GM18511 (cell line): ENCODE measurements at regions not wholly inside any gene's neighbourhood (a gene's known extent, or its start where the extent isn't known, plus 50 kb on each side); places are given as distances from the start of the nearest gene placed in this dataset.
"Not testable (repeated sequence)": the region's sequence is repeated elsewhere in the genome, so short reads cannot be mapped to it uniquely, and the experiment has no call there.

ENCODE experiments used
- ATAC-seq: cut with Tn5 transposase; IDR thresholded peaks from one replicate; pipeline ENCODE4 v1.9.1; 2021; ENCODE audit warnings: mild to moderate bottlenecking, moderate library complexity; ENCODE audit not compliant: unreplicated experiment

DNA sequence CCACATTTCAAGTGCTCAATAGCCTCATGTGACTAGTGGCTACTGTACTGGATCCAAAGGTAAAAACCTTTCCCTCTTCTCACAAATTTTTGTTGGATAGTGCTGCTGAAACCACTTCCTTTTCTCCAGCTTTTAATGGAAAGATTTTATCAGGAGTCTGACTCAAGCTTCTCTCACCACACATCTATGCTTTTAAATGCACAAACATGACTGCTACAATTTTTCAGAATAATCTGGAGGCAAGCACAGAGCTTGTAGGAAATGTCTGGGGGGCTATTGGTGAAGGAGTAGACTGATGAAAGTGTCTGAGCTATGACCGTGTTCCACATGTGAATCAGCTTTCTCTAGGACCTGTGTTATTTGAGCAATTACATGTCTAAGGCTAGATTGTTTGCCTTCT is 101.1 kb upstream of the FAT3 start:
- no peak for ATAC-seq

DNA sequence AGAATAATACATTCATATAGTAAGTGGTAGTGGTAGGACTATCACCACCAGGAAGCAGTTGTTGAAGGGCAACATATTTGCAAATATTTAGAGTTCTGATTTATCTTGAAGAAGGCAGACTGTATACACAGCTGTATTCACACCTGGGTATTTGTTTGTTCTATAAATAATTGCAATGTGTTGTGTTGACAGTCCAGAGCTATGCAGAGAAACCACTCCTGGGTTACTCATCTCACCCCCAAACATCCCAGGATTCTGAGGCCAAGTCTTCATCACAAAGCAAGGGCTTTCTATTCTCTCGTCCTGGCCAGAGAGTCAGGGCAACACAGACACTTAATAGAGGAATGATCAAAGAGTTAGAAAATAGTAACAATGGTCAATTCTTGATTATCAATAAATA is 102.1 kb upstream of the FAT3 start:
- ATAC-seq = no peak

DNA sequence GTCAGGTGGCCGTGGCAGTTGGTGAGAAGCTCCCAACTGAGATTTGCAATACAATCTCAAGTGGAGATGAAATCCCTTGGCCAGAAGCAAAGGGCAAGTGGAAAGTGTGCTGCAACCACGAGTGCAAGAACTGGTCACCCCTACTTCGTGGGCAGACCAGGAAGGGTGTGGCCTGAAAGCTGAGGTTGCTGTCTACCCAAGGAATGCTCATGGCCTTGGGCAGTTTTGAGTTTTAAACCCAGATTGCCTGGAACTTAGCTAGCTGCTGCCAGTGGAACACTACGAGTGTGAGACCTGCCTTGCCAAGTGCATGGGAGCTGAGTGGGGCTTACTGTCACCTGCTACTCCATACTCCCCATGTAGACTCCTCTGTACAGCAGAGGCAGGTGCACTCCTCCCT is 113.3 kb upstream of the FAT3 start:
- no peak for ATAC-seq

DNA sequence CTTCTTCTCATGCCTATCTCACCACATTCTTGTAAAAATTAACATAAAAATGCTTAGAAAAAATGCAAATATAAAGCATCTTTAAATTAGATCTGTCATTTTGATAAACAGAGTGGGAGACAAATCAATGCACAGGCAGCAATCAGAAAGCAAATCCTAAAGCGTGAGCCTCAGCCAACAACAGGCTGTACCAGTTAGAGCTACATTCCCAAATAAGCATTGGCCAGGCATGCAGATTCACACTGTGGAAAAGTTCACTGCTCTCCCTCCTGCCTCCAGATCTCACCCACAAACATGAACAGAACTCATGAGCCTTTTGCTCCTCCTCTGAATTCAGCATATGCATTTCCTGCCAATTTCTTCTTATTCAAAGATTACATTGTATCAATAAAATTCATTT is 115.2 kb upstream of the FAT3 start:
- ATAC-seq = no peak

DNA sequence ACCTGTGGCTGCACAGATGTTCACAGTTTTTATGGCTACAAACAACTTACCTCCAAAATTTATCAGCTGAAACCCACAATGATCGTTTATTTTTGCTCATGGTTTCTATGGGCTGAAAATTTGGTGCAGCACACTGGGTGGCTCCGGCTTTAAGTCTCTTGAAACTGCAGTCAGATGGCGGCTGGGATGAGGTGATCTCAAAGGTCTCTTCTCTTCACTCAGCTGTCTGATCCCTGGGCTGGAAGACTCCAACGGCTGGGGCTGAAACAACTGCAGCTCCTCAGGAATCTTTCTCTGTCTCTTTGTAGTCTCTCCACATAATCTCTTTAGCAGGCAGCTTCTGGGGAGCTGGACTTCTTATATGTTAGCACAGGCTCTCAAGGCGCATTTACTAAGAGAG is 117.3 kb upstream of the FAT3 start:
- ATAC-seq = no peak

DNA sequence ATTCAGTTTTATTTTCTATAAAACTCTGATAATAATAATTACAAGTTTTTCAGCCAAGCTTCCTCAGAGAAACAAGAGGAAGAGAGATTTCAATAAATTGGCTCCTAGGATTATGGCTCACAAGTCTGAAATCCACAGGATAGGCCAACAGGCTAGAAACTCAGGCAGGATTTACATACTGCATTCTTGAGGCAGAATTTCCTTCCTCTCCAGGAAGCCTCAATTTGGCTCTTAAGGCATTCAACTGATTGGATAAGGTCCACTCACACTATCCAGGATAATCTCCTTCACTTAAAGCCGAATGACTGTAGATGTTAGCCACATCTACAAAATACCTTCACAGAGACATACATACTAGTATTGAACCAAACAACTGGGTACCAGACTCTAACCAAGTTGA is 120.3 kb upstream of the FAT3 start:
- ATAC-seq = no peak

DNA sequence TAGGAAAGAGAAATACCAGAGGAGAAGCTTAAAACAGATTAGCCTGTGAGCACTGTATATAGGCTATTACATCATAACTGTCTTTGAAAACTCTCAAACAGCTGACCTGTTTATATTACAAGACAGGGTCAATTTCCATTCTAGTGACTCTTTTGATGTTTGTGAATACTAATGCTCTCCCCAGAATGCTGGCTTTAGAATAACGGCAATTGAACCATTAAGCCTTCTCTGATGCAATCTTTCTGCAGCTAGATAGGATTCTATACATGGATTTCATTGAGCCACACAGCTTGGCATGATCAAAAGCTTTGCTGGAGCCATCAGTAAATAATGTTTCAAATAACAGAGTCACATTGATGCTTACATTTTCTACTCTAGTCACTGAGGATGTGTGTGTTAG is 122.7 kb upstream of the FAT3 start:
- ATAC-seq = no peak

DNA sequence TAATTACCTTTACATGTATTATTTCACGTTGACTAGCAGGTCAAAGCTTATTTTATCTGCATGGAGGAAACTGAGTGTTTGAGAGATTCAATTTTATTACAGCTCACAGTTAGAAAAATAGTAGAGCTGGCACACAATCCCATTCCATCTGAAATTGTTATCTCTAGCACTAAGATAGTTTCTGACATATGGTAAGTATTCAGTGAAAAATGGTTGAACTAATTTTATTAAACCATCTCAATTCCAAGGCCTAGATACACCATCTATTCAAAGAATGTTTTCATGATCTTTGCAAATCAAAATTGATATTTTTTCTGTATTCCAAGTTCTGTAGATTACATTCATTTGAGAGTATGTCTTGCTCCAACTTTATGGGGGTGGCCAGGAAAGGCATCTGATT is 125.4 kb upstream of the FAT3 start:
- no peak for ATAC-seq

DNA sequence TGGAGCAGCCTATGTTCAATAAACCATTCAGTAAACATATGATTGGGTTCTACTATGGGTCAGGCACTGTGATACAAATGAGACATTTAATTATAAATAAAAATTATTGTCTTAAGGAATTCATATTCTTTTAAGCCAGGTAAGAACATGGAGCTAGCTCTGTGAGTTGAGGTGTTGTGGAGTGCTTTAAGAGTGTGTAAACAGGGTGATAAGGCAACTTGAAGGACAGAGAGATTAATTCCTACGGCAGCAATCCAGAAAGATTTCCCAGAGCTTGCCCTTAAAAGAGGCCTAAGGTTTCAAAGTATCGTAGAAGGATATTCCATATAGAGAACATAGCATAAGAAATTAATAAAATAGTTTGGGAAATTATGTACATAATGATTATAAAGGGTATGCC is 126.4 kb upstream of the FAT3 start:
- no peak for ATAC-seq

DNA sequence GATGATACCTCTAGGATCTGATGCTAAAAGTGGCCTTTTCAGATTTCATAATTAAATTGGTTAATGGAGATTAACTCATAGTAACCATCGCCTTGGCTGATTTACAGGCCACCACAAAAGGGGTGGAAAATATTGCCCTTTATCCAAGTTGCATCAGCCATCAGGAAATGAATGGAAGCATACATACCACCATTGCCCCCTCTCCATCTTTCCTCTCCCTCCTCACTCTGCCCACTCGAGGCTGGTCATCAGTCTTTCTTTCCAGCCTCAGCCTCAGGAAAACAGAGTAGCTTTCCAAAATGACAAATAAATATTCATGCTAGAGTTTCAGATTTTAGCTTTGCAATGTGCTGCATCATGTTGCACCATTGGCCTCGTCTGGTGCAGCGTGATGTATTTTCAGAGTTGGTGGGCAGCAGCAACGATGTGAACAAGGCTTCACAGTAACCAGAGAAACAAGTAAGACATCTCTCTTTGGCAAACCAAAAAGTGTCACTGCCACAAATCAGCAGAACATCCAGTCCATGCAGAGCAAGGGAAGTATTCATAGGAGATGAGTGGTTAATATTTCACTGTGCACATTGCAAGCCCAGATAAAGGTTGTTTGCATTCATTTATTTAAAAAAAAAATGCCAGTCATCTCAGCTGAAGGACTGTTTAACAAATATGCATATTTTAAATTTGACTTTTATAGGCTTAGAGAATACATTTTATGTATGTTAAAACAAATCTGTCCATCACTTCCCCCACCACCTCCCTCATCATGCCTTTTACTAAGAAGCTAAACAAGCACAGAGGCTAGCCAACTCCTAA is 136.7 kb upstream of the FAT3 start:
- ATAC-seq = no peak

DNA sequence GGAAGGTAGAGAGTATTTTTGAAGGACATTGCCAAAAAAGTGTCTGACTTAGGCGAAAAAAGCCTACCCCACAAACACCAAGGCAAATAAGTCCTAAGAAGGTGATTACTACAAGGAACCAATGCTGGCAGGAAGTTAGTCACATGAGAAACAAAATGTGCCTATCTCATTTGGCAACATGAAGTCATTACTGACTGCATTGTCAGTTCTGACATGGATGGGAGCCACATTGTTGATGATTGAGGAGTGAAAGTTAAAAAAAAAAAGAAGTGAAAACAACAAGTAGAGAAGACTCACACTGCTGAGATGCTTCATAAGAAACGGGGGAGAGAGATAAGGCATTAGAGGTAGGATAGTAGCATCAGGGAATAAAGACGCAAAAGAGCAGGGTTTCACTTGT is 141.5 kb upstream of the FAT3 start:
- ATAC-seq = no peak

DNA sequence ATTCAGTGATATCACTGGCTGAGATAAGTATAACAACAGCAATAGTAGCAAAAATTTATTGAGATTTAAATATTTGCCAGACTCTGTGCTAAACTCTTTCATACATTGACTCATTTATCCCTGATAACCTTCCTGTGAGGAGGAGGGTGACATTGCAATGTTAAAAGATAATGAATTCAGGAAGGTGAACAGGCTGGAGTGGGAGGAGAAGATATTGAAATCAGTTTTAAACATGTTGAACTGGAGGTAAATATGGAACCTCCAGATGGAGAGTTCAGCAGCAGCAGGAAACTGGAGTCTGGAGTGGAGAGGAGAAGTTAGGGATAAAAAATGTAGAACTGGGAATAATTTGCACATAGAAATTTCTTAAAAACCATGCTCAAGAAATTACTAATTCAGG is 142.0 kb upstream of the FAT3 start:
- no peak for ATAC-seq

DNA sequence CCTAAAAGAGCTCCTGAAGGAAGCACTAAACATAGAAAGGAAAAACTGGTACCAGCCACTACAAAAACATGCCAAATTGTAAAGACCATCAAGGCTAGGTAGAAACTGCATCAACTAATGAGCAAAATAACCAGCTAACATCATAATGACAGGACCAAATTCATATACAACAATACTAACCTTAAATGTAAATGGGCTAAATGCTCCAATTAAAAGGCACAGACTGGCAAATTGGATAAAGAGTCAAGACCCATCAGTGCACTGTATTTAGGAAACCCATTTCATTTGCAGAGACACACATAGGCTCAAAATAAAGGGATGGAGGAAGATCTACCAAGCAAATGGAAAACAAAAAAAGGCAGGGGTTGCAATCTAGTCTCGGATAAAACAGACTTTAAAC is 150.1 kb upstream of the FAT3 start:
- not testable (repeated sequence) for ATAC-seq

DNA sequence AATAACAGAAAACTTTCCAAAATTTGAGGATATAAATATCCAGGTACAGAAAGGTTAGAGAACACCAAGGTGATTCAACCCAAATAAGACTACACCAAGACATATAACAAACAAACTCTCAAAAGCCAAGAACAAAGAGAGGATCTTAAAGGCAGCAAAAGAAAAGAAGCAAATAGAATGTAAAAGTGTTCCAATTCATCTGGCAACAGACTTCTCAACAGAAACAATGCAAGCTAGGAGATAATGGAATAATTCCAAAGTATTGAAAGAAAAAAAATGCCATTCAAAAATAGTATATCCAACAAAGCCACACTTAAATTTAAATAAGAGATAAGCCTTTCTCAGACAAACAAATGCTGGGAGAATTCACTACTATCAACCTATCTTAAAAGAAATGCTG is 153.0 kb upstream of the FAT3 start:
- no peak for ATAC-seq

DNA sequence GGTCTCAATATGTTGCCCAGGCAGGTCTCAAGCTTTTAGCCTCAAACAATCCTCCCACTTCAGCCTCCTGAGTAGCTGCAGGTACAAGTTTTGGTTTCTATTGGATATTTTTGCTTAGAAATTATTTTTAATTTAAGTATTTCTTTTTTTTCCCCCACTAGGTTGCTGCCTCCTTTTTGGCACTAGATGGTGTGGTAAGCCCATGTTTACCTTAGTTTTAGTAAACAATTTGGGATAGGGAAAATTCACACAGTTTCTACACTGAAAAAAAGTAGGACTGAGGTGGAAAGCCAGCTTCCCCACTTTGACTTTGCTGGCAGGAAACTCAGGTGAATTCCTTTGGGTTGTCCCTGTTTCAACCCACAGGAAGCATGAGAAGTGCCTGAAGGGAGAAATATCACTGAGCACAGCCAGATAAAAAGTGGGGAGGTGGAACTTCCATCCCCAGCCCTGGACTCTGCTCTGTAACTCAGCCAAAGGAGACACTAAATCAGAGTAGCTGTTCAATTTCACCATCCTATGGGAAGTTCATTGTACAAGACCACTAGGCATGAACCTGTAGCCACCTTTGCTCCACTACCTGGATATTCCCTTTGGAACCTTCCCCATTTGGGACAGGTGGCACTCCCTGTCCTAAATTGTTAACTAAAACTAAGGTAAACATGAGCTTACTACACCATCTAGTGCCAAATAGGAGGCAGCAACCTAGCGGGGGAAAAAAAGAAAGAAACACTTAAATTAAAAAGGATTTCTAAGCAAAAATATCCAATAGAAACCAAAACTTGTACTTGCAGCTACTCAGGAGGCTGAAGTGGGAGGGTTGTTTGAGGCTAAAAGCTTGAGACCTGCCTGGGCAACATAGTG is 154.4 kb upstream of the FAT3 start:
- no peak for ATAC-seq

DNA sequence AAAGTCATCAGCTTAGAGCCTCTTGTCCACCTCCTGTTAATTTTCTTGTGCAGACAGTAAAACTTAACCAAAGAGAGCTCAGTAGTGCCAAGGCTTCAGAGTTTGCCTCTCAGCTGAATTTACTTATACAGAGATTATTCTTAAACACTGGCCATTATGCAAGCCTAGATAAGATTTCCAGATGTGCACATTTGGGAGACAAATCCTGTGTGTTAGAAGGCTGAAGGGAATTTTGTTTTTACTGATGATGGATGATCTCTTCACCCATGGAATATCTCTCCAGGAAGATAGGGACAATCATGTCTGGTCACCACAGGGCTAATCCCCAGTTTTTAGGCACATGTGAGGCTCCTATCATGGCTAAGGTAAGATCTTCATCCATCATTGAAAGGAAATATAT is 157.6 kb upstream of the FAT3 start:
- ATAC-seq = no peak

DNA sequence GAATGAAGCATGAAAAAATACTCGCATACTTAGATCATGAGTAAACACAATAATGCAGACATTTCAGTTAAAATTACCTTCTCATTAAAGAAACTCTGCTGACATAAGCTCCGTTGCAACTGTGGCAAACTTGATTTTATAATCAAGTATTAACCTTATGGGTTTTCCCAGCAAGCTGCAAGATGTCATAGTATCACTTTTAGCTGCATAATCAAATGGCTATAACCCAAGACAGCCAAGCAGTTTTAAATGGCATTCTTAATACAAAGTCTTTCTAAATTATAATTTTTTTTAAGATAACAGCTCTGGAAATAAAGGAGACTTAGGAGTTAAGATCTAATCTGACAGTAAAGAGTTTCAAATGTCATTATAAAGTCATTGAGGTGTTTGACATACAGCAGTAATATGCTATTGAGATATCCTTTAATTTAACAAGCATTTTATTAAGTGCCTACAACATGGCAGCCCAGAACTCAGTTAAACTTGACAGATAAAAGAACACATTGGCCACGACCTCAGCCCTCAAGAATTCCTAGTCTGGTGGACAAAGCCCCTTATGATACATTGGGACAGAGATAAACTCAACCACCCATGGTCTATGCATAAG is 163.1 kb upstream of the FAT3 start:
- no peak for ATAC-seq

DNA sequence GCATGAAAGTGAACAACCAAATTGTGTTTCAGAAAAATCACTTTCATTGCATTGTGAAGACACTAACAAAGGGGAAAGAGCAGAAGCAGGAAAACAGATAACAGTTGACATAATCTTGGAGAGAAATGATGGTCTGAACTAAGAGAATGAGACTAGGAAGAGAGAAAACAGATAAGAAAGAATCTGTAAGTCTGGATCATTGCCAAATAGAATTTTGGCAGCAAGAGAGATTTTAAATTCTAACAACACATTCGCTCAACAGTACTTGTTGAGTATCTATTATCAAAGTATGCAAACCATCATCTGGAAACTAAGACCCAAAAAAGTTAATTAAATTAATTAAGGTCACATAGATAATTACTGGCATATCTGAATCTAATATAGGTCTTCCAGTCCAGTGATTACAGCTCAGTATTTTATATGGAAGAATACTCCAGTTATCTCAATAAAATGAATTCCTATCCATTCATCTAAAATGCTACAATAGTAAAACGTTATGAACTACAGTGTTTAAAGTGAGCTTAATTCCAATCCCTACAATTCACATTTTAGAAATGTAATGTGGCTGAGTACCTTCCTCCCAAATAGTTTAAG is 166.7 kb upstream of the FAT3 start:
- no peak for ATAC-seq

DNA sequence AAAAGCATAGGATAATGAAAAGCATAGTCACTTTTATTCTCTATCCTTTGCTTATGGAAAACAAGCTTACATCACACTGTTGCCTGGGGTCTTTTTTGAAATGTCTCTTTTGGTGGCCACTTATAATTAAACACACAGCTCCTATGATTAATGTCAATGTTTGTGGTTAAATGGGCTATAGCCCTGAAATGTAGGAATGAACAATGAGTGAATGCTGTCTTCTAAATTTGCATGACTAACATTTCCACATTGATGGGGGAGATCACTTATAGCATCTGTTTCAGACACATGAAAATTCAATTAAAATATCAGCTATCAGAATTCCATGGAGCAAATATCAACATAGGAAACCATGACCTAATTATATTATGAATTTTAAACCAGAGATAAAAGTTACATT is 171.4 kb upstream of the FAT3 start:
- no peak for ATAC-seq

DNA sequence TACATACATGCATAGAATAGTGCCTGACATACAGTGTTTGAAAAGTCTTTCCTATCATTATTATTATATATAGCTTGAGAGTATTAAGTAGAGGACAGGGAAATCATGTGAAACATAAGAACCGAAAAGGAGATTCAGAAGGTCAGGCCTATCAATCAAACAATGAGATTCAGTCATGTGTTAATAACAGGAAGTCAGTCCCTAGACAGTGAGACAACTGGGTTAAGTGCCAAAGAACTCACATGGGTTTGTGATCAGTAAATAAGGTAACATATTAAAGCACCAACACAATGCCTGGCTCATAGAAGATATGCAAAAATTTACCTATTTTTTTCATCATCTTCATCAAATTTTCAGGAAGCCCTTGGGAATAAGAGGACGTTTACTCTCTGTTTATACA is 174.3 kb upstream of the FAT3 start:
- no peak for ATAC-seq

DNA sequence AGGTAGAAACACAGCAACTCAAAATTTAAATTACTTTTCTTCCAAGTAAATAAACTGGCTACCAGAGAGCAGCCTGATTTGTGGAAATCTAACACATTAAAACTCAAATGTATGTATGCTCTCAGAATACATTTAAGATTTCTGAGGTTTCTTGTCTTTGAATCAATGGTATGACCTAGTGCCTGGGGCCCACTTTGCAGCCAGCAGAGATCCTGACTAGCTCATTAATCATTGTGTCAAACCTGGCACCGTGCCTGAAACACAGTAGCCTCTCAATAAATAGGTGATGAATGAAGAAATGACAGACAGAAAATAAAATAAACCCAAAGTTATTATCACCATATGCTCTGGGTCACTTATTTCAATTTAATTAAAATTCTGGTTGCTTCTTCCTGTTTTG is 176.2 kb upstream of the FAT3 start:
- ATAC-seq = no peak

DNA sequence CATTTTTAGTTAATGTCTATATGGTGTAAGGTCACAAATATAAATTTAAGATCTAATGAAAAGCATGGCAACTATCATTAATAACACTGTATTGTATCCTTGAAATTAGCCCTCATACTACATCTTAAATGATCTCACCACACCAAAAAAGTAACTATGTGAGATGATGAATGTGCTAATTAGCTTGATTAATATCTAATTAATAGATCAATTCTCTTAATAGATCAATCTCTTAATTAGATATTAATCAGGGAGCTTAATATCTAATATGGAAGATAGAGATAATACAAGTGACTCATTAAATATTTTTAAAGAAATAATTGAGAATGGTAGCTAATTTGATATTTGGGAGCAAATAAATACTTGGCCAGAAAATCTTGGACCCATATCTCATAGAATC is 178.5 kb upstream of the FAT3 start:
- ATAC-seq = no peak
